RWPE2 (cell line): ENCODE measurements at regions not wholly inside any gene's neighbourhood (a gene's known extent, or its start where the extent isn't known, plus 50 kb on each side); places are given as distances from the start of the nearest gene placed in this dataset.
"Not testable (repeated sequence)": the region's sequence is repeated elsewhere in the genome, so short reads cannot be mapped to it uniquely, and the experiment has no call there.

ENCODE experiments used
- ATAC-seq: fragments of 200-7000 bp; cut with Tn5 transposase; 3 replicates; pipeline ENCODE4 v1.9.1; 2021; ENCODE audit warnings: low read depth
- DNase-seq: peaks from one replicate; pipeline ENCODE4 v3.0.0-alpha.2; 2020; ENCODE audit warnings: low spot score
- H3K27ac ChIP-seq: fragments of 450-650 bp; 2 replicates; pipeline ENCODE4 v1.5.1; 2017; ENCODE audit warnings: mild to moderate bottlenecking; ENCODE audit not compliant: poor library complexity, severe bottlenecking
- H3K27me3 ChIP-seq: fragments of 250-450 bp; sonication (Bioruptor Pico); 2 replicates; pipeline ENCODE4 v1.5.1; 2021; ENCODE audit warnings: mild to moderate bottlenecking, moderate library complexity; ENCODE audit not compliant: insufficient read depth, poor library complexity, severe bottlenecking
- H3K36me3 ChIP-seq: fragments of 250-450 bp; sonication (Bioruptor Pico); 2 replicates; pipeline ENCODE4 v1.5.1; 2020; ENCODE audit warnings: low read depth, mild to moderate bottlenecking, moderate library complexity
- H3K4me1 ChIP-seq: fragments of 250-450 bp; sonication (Bioruptor Pico); 2 replicates; pipeline ENCODE4 v1.5.1; 2021; ENCODE audit warnings: mild to moderate bottlenecking, moderate library complexity; ENCODE audit not compliant: insufficient read depth, poor library complexity, severe bottlenecking
- H3K4me3 ChIP-seq: fragments of 250-450 bp; sonication (Bioruptor Pico); 2 replicates; pipeline ENCODE4 v1.5.1; 2021; ENCODE audit warnings: mild to moderate bottlenecking, moderate library complexity; ENCODE audit not compliant: severe bottlenecking
- H3K9me3 ChIP-seq: fragments of 250-450 bp; sonication (Bioruptor Pico); 2 replicates; pipeline ENCODE4 v1.5.1; 2021; ENCODE audit warnings: mild to moderate bottlenecking, moderate library complexity; ENCODE audit not compliant: severe bottlenecking
- CTCF ChIP-seq: fragments of 450-650 bp; IDR thresholded peaks from one replicate; pipeline ENCODE4 v1.5.1; 2017; ENCODE audit warnings: mild to moderate bottlenecking, moderate library complexity; ENCODE audit not compliant: poor library complexity, severe bottlenecking

- H3K4me3 ChIP-seq, result no peak overlapping the region
- no peaks in the 10 kb centered on the region for H3K36me3 ChIP-seq
- no peak overlapping the region for H3K27ac ChIP-seq
- no peaks in the 10 kb centered on the region for H3K27me3 ChIP-seq
- DNase-seq (no peak), ATAC-seq (no peak)
- no peak for TF ChIP-seq CTCF
- H3K9me3 ChIP-seq, result no peaks in the 10 kb centered on the region
- H3K4me1 ChIP-seq, result no peaks in the 10 kb centered on the region
Measured at GRCh38 chrX:121671649-121672048, 624.2 kb downstream of the GLUD2 start.

GRCh38 chrX:121709236-121709635 lies 661.8 kb downstream of the GLUD2 start:
- H3K4me3 ChIP-seq, H3K4me1 ChIP-seq, H3K9me3 ChIP-seq, H3K36me3 ChIP-seq, H3K27me3 ChIP-seq, DNase-seq, H3K27ac ChIP-seq: not testable (repeated sequence)
- ATAC-seq, result peak; percentile 19; the same call in 1 of the 3 replicates

GRCh38 chrX:121733514-121733913 lies 686.1 kb downstream of the GLUD2 start:
- Histone ChIP-seq H3K9me3 (no peaks in the 10 kb centered on the region), H3K4me3 (no peak overlapping the region), H3K27me3 (no peaks in the 10 kb centered on the region), H3K4me1 (no peaks in the 10 kb centered on the region), H3K27ac (no peak overlapping the region), H3K36me3 (no peaks in the 10 kb centered on the region)
- no peak for TF ChIP-seq CTCF
- DNase-seq (no peak), ATAC-seq (peak; percentile 64)

GRCh38 chrX:121746105-121746504 lies 698.7 kb downstream of the GLUD2 start:
- no peak for ATAC-seq
- DNase-seq, result no peak
- Histone ChIP-seq H3K9me3 (no peaks in the 10 kb centered on the region), H3K4me3 (no peak overlapping the region), H3K36me3 (no peaks in the 10 kb centered on the region), H3K27me3 (no peaks in the 10 kb centered on the region), H3K4me1 (no peaks in the 10 kb centered on the region), H3K27ac (no peak overlapping the region)
- no peak for TF ChIP-seq CTCF

GRCh38 chrX:121753602-121754001 lies 706.2 kb downstream of the GLUD2 start:
- H3K36me3 ChIP-seq, H3K4me1 ChIP-seq, H3K27me3 ChIP-seq, H3K27ac ChIP-seq, H3K9me3 ChIP-seq, DNase-seq, ATAC-seq, H3K4me3 ChIP-seq: not testable (repeated sequence)

- ATAC-seq, result no peak
- DNase-seq, result no peak
- no peaks in the 10 kb centered on the region for H3K4me1 ChIP-seq
- no peak overlapping the region for H3K27ac ChIP-seq
- no peaks in the 10 kb centered on the region for H3K27me3 ChIP-seq
- TF ChIP-seq CTCF, result no peak
- H3K36me3 ChIP-seq, result no peaks in the 10 kb centered on the region
- H3K4me3 ChIP-seq, result no peak overlapping the region
- H3K9me3 ChIP-seq, result no peaks in the 10 kb centered on the region
Measured at GRCh38 chrX:121754301-121754700, 706.9 kb downstream of the GLUD2 start.
